ENCODE measurements at regions not wholly inside any gene's neighbourhood (a gene's known extent, or its start where the extent isn't known, plus 50 kb on each side); places are given as distances from the start of the nearest gene placed in this dataset.
A peak's percentile ranks its signal among the peaks of the same experiment; 100 is the strongest.

DNA sequence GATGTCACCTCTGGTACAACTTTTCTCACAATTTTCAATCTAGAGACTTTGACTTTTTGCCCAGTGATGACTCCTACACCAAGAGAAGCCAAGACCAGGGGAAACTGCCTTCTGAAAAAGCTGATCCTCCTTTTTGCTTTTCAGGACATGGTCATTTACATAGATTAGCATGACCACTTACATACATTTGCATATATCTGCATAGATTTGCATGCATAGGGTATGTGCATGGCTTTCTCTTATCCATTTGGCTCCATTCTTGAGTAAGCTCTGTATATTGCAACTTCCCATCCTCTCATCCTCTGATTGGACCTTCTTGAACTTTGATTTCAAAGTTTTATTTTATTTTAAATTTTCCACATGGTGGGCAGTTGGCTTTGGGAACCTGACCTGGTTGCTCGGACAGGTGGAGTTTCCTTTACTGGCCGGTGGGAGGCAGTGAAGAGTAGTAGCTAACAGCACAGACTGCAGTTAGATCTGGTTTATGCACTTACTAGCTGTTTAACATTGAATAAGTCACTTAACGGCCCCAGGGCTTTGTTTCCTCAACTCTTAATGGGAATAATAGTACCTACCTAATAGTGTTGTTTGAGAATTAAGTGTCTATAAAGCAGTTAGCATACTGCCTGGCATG, 92.9 kb downstream of the GPR139 start:
- TF ChIP-seq, protein P1, sequence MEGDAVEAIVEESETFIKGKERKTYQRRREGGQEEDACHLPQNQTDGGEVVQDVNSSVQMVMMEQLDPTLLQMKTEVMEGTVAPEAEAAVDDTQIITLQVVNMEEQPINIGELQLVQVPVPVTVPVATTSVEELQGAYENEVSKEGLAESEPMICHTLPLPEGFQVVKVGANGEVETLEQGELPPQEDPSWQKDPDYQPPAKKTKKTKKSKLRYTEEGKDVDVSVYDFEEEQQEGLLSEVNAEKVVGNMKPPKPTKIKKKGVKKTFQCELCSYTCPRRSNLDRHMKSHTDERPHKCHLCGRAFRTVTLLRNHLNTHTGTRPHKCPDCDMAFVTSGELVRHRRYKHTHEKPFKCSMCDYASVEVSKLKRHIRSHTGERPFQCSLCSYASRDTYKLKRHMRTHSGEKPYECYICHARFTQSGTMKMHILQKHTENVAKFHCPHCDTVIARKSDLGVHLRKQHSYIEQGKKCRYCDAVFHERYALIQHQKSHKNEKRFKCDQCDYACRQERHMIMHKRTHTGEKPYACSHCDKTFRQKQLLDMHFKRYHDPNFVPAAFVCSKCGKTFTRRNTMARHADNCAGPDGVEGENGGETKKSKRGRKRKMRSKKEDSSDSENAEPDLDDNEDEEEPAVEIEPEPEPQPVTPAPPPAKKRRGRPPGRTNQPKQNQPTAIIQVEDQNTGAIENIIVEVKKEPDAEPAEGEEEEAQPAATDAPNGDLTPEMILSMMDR (IDR thresholded peaks at IDR 0.05; ENCODE audit: low read depth, low read length, missing control alignments), result peak; percentile 42
- no peak for DNase-seq (ENCODE audit: extremely low read depth, low read depth)
- no peak overlapping the region for H3K4me3 ChIP-seq (replicated peaks; ENCODE audit: low read depth, low read length)

DNA sequence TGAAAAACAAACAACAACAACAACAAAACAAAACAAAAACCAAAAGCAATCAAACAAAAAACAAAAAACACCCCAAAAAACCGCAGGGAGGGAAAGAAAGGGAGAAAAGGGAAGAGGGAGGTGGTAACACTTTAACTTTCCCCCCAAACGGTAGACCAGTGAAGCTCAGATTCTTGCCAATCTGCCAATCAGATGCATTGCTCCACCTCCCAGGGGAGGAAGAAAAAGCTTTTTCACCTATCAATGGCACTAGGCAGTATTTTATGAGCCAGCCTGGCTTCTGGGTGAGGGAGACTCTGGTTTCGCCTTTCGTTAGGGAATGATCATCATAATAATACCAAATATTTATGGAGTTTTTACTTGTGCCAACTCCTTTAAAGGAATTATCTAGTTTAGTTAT, 94.1 kb downstream of the GPR139 start:
- H3K4me3 ChIP-seq (replicated peaks; ENCODE audit: low read depth, low read length), result no peak overlapping the region
- DNase-seq (ENCODE audit: extremely low read depth, low read depth), result no peak
- TF ChIP-seq, protein P1 (IDR thresholded peaks at IDR 0.05; ENCODE audit: low read depth, low read length, missing control alignments), result no peak

DNA sequence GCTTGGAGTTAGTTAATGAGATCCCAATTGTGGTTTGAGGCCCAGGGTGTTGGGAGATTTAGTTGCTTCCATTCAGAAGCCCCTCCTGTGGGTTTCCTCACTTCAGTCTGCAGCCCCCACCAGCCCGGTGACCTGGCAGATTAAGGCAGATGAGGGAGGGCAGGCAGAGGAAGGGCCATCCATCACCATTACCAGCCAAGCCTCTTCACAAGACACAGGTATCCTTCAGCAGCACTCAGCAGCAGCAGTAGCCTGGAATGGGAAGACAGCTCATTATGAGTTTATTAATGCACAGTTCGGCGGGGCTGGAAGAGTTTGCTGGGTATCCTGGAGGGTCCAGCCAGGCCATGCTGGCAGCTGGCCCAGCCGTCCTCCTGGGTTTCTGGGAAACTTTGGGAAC, 90.0 kb upstream of the GPRC5B start:
- TF ChIP-seq, protein P1 (IDR thresholded peaks at IDR 0.05; ENCODE audit: low read depth, low read length, missing control alignments), result no peak
- no peak overlapping the region for H3K4me3 ChIP-seq (replicated peaks; ENCODE audit: low read depth, low read length)
- no peak for DNase-seq (ENCODE audit: extremely low read depth, low read depth)

DNA sequence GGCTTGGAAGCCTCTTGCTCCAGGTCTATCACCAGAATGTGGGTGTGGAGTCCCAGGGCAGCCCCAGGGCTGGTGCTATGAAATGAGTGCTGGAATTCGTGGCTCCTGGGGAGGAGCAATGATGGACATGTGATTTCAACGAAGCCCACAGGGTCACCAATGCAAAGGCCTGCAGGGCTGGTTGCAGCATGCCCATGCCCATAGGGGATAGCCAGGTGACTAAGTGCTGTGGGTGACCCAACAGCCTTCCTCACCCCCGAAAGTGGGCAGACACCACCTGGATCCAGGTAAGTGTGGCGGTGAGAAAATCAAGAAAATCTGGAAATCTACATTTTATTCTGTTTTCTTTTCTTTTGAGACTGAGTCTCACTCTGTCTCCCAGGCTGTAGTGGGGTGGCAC, 87.5 kb upstream of the GPRC5B start:
- H3K4me3 ChIP-seq (replicated peaks; ENCODE audit: low read depth, low read length), result no peak overlapping the region
- no peak for DNase-seq (ENCODE audit: extremely low read depth, low read depth)
- TF ChIP-seq, protein P1 (IDR thresholded peaks at IDR 0.05; ENCODE audit: low read depth, low read length, missing control alignments), result no peak

DNA sequence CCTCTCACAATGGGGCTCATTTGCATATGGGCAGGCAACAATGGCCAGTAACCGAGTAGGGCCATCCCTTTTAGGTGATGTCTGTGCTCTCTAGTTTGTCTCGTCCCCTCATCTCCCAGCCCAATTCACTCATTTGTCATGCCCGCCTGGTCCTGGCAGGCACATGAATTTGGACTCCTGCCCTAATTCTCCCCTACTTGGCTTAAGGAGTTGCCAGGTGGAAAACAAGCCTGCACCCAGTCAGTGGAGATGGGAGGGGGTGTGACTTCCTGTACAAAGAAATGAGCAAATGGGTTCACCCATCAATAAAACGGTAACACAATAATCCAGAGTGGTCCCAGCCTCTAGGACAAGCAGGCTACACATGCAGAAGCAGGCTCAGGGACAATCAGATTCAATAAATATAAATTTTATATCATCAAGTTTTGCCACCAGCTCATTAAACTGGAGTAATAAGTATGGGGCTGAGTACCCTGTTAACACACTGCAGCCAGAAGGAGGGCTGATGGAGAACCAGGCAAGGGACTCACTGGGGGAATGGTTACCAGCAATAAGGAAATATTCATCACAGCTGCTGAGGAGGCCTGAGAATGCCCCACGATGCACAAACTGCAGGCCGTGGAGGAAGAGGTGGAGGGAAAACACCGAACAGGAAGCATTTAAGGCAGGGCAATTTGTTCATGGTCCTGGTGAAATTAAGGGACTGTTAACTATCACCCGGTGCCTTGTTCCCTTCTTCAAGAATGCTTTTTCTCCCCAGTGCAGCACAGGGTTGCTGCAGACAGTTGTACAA, 84.4 kb upstream of the GPRC5B start:
- TF ChIP-seq, protein P1 (IDR thresholded peaks at IDR 0.05; ENCODE audit: low read depth, low read length, missing control alignments), result no peak
- H3K4me3 ChIP-seq (replicated peaks; ENCODE audit: low read depth, low read length), result no peak overlapping the region

DNA sequence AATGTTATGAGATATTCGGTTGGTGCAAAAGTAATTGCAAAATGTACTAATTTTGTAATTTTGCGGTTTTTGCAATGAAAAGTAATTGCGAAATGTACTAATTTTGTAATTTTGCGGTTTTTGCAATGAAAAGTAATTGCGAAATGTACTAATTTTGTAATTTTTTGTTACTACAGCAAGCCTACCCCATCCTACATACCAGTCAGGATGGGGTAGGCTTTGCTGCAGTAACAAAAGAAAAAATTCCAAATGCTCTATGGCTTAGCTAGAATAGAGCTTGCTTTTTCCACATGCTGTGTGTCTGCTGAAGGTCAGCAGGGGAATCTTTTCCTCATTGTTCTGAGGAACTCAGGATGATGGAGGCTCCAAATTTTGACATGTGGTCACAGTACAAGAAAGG, 83.3 kb upstream of the GPRC5B start:
- TF ChIP-seq, protein P1 (IDR thresholded peaks at IDR 0.05; ENCODE audit: low read depth, low read length, missing control alignments), result no peak
- no peak for DNase-seq (ENCODE audit: extremely low read depth, low read depth)
- no peak overlapping the region for H3K4me3 ChIP-seq (replicated peaks; ENCODE audit: low read depth, low read length)

More for the DNA sequence above, 84.4 kb upstream of the GPRC5B start:
- DNase-seq (ENCODE audit: extremely low read depth, low read depth), result no peak
